ENCODE measurements at regions not wholly inside any gene's neighbourhood (a gene's known extent, or its start where the extent isn't known, plus 50 kb on each side); places are given as distances from the start of the nearest gene placed in this dataset.
"Not testable (repeated sequence)": the region's sequence is repeated elsewhere in the genome, so short reads cannot be mapped to it uniquely, and the experiment has no call there.

DNA sequence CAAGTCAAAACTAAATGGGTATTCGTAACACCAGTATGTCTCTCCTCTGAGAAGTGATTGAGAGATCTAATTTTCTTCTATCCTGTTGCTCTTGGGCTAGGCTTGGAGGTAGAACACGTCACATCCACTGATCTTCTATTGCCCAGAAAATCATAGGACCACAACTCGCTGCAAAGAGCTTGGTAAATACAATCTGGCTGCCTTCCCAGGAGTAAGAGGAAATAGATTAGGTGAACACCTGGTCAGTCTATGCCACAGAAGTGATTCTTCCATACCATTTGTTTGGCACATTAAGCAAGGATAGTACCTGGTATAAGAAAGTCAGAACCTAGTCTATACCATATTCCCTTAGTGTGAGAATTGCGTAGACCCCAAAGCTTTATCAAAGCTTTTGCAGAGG is 129.3 kb upstream of the PHYHIPL start:
- Histone ChIP-seq H3K9me3 (ENCODE audit: severe bottlenecking) (no peaks in the 10 kb centered on the region), H3K4me3 (ENCODE audit: low read depth, low read length) (no peak overlapping the region), H3K36me3 (no peaks in the 10 kb centered on the region), H3K27me3 (ENCODE audit: insufficient read depth, low read depth, severe bottlenecking) (no peaks in the 10 kb centered on the region), H3K27ac (no peak overlapping the region)
- TF ChIP-seq, protein P1, sequence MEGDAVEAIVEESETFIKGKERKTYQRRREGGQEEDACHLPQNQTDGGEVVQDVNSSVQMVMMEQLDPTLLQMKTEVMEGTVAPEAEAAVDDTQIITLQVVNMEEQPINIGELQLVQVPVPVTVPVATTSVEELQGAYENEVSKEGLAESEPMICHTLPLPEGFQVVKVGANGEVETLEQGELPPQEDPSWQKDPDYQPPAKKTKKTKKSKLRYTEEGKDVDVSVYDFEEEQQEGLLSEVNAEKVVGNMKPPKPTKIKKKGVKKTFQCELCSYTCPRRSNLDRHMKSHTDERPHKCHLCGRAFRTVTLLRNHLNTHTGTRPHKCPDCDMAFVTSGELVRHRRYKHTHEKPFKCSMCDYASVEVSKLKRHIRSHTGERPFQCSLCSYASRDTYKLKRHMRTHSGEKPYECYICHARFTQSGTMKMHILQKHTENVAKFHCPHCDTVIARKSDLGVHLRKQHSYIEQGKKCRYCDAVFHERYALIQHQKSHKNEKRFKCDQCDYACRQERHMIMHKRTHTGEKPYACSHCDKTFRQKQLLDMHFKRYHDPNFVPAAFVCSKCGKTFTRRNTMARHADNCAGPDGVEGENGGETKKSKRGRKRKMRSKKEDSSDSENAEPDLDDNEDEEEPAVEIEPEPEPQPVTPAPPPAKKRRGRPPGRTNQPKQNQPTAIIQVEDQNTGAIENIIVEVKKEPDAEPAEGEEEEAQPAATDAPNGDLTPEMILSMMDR (IDR thresholded peaks at IDR 0.05; ENCODE audit: low read depth, low read length), result no peak
- no peak for DNase-seq

DNA sequence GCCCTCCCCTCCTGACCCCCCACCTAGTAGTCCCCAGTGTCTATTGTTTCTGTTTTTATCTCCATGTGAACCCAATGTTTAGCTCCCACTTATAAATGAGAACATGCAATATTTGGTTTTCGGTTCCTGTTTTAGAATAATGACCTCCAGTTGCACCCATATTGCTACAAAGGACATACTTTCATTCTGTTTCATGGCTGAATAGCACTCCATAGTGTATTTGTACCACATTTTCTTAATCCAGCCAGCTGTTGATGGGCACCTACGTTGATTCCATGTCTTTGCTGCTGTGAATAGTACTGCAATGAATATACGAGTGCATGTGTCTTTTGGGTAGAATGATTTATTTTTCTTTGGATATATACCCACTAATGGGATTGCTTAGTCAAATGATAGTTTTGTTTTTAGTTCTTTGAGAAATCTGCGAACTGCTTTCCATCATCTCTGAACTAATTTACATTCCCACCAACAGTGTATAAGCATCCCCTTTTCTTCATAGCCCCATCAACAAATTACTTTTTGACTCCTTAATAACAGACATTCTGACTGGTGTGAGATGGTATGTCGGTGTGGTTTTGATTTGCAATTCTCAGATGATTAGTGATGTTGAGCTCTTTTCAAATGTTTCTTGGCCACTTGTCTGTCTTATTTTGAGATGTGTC is 128.4 kb upstream of the PHYHIPL start:
- no peaks in the 10 kb centered on the region for H3K9me3 ChIP-seq (ENCODE audit: severe bottlenecking)
- no peak overlapping the region for H3K4me3 ChIP-seq (ENCODE audit: low read depth, low read length)
- TF ChIP-seq, protein P1 (IDR thresholded peaks at IDR 0.05; ENCODE audit: low read depth, low read length), result no peak
- no peaks in the 10 kb centered on the region for H3K36me3 ChIP-seq
- H3K27me3 ChIP-seq (ENCODE audit: insufficient read depth, low read depth, severe bottlenecking), result no peaks in the 10 kb centered on the region
- no peak overlapping the region for H3K27ac ChIP-seq
- DNase-seq, result no peak

DNA sequence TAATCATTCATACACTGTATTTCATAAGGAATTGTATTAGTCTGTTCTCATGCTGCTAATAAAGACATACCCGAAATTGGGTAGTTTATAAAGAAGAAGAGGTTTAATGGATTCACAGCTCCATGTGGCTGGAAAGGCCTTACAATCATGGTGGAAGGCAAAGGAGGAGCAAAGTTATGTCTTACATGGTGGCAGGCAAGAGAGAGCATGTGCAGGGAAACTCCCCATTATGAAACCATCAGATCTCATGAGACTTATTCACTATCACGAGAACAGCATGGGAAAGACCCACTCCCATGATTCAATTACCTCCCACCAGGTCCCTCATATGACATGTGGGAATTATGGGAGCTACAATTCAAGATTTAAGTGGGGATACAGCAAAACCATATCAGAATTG is 122.9 kb upstream of the PHYHIPL start:
- DNase-seq; H3K4me3 ChIP-seq (ENCODE audit: low read depth, low read length); H3K27me3 ChIP-seq (ENCODE audit: insufficient read depth, low read depth, severe bottlenecking); H3K36me3 ChIP-seq; H3K9me3 ChIP-seq (ENCODE audit: severe bottlenecking); H3K27ac ChIP-seq: not testable (repeated sequence)

DNA sequence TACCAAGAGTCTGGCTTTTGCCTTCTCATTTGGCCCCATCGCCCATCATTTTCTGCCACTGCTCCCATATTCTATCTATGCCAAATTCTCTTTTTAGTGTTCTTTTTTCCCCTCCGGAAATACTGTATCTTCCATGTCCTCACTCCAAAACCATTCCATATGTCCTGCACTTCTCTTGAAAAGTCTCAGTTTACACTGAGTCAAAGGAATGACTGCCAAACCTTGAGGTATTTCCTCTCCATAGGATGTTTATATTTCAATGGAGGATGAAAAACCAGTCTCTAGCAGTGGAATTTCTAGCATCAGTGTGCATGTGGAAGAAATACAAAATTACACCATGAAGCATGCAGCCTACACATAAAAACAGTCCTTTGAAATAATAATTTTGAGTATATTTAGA is 121.4 kb upstream of the PHYHIPL start:
- TF ChIP-seq, protein P1 (IDR thresholded peaks at IDR 0.05; ENCODE audit: low read depth, low read length), result no peak
- no peak overlapping the region for H3K4me3 ChIP-seq (ENCODE audit: low read depth, low read length)
- H3K27me3 ChIP-seq (ENCODE audit: insufficient read depth, low read depth, severe bottlenecking), result no peaks in the 10 kb centered on the region

DNA sequence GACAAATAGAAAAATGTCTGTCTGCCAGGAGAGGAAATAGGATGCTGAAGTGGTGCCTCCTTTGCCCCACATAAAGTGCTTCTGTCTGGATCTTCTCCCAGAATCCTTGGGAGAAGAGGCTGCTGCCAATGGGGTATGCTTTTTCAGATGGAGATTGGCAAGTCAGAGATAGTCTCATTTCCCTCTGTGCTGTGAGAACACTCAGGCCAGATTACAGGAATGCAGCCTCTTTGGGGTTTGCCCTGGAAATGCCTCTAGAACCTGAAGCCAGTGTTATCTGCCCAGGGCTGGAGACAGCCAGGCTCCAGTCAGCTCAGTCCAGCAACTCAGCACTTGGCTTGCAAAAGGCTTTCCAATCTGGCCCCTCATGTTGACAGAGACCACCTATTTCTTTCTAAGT is 119.1 kb upstream of the PHYHIPL start:
- Histone ChIP-seq H3K4me3 (ENCODE audit: low read depth, low read length) (no peak overlapping the region), H3K36me3 (no peaks in the 10 kb centered on the region), H3K27me3 (ENCODE audit: insufficient read depth, low read depth, severe bottlenecking) (no peaks in the 10 kb centered on the region), H3K27ac (no peak overlapping the region), H3K9me3 (ENCODE audit: severe bottlenecking) (no peaks in the 10 kb centered on the region)
- TF ChIP-seq, protein P1 (IDR thresholded peaks at IDR 0.05; ENCODE audit: low read depth, low read length), result no peak
- DNase-seq, result no peak

More for the DNA sequence above, 121.4 kb upstream of the PHYHIPL start:
- no peaks in the 10 kb centered on the region for H3K9me3 ChIP-seq (ENCODE audit: severe bottlenecking)
- no peak overlapping the region for H3K27ac ChIP-seq
- no peaks in the 10 kb centered on the region for H3K36me3 ChIP-seq
- DNase-seq, result no peak

DNA sequence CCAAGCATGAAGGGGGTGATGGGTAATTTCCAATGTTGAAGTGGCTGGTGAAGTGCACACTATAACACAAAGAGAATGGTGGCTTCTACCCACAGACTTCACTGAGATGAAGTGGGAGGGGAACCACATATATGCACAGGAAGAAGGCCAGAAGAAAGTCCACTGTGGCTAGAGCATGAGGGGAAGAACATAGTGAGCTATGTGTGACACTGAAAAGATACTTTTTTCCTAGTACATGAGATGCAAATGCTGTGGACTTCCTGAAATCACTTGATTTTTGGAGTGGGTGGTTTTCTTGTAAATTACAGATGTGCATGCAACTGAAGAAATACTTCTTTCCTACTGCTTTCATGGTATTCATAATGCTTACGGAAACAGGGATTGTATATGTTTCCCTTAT is 115.6 kb upstream of the PHYHIPL start:
- no peaks in the 10 kb centered on the region for H3K36me3 ChIP-seq
- H3K27me3 ChIP-seq (ENCODE audit: insufficient read depth, low read depth, severe bottlenecking), result no peaks in the 10 kb centered on the region
- DNase-seq, result no peak
- H3K4me3 ChIP-seq (ENCODE audit: low read depth, low read length), result no peak overlapping the region
- no peaks in the 10 kb centered on the region for H3K9me3 ChIP-seq (ENCODE audit: severe bottlenecking)
- H3K27ac ChIP-seq, result no peak overlapping the region
- TF ChIP-seq, protein P1 (IDR thresholded peaks at IDR 0.05; ENCODE audit: low read depth, low read length), result no peak
